Astrocyte (in vitro differentiated cells and primary cell): ENCODE measurements at regions not wholly inside any gene's neighbourhood (a gene's known extent, or its start where the extent isn't known, plus 50 kb on each side); places are given as distances from the start of the nearest gene placed in this dataset.

Experiments
- EZH2 ChIP-seq: IDR thresholded peaks from 2 replicates; pipeline ENCODE4 v1.6.1; 2012; ENCODE audit warnings: mild to moderate bottlenecking, low read length, inconsistent platforms; ENCODE audit not compliant: insufficient read depth
- TF ChIP-seq, protein P1 (sequence below): IDR thresholded peaks from 2 replicates; pipeline ENCODE4 v1.5.1; 2011; ENCODE audit warnings: low read depth, mild to moderate bottlenecking, inconsistent platforms, low read length, moderate library complexity; ENCODE audit not compliant: insufficient read depth

- TF ChIP-seq, protein P1, sequence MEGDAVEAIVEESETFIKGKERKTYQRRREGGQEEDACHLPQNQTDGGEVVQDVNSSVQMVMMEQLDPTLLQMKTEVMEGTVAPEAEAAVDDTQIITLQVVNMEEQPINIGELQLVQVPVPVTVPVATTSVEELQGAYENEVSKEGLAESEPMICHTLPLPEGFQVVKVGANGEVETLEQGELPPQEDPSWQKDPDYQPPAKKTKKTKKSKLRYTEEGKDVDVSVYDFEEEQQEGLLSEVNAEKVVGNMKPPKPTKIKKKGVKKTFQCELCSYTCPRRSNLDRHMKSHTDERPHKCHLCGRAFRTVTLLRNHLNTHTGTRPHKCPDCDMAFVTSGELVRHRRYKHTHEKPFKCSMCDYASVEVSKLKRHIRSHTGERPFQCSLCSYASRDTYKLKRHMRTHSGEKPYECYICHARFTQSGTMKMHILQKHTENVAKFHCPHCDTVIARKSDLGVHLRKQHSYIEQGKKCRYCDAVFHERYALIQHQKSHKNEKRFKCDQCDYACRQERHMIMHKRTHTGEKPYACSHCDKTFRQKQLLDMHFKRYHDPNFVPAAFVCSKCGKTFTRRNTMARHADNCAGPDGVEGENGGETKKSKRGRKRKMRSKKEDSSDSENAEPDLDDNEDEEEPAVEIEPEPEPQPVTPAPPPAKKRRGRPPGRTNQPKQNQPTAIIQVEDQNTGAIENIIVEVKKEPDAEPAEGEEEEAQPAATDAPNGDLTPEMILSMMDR = no peak
- TF ChIP-seq EZH2 = no peak
Observed at GRCh38 chr16:5207001-5207523, 109.5 kb upstream of the EEF2KMT start.
